Smooth muscle cell (in vitro differentiated cells): ENCODE measurements at regions not wholly inside any gene's neighbourhood (a gene's known extent, or its start where the extent isn't known, plus 50 kb on each side); places are given as distances from the start of the nearest gene placed in this dataset.
A peak's percentile ranks its signal among the peaks of the same experiment; 100 is the strongest.

ENCODE experiments used
- DNase-seq: peaks from one replicate; lab custom pipeline; 2025; ENCODE audit not compliant: unreplicated experiment; lab: John Stamatoyannopoulos, UW
- H2AFZ ChIP-seq: fragments of 200-600 bp; sonication (generic); 2 replicates; pipeline ENCODE4 v1.6.0; 2016; ENCODE audit warnings: antibody characterized with exemption, low read depth, mild to moderate bottlenecking
- H3F3A ChIP-seq: fragments of 200-600 bp; sonication (generic); 2 replicates; pipeline ENCODE4 v1.6.0; 2017; ENCODE audit warnings: antibody characterized with exemption, low read depth
- H3K27ac ChIP-seq: fragments of 200-600 bp; sonication (generic); 2 replicates; pipeline ENCODE4 v1.5.1; 2016; ENCODE audit warnings: low read depth, mild to moderate bottlenecking
- H3K27me3 ChIP-seq: fragments of 200-600 bp; sonication (generic); 2 replicates; pipeline ENCODE4 v1.6.1; 2016; ENCODE audit warnings: low read depth, mild to moderate bottlenecking
- H3K36me3 ChIP-seq: fragments of 200-600 bp; sonication (generic); 2 replicates; pipeline ENCODE4 v1.5.1; 2016; ENCODE audit warnings: low read depth
- H3K4me1 ChIP-seq: fragments of 200-600 bp; sonication (generic); 2 replicates; pipeline ENCODE4 v1.5.1; 2016; ENCODE audit warnings: low read depth
- H3K4me2 ChIP-seq: fragments of 200-600 bp; sonication (generic); 2 replicates; pipeline ENCODE4 v1.6.0; 2016; ENCODE audit warnings: mild to moderate bottlenecking
- H3K4me3 ChIP-seq: fragments of 200-600 bp; sonication (generic); 2 replicates; pipeline ENCODE4 v1.5.1; 2016; ENCODE audit warnings: mild to moderate bottlenecking
- H3K79me2 ChIP-seq: fragments of 200-600 bp; sonication (generic); 2 replicates; pipeline ENCODE4 v1.6.0; 2016; ENCODE audit warnings: low read depth, mild to moderate bottlenecking
- H3K9ac ChIP-seq: fragments of 200-600 bp; sonication (generic); 2 replicates; pipeline ENCODE4 v1.6.0; 2016; ENCODE audit warnings: low read depth
- H3K9me3 ChIP-seq: fragments of 200-600 bp; sonication (generic); replicated peaks from 2 replicates; pipeline ENCODE4 v1.5.1; 2016; ENCODE audit warnings: low read depth
- H4K20me1 ChIP-seq: fragments of 200-600 bp; sonication (generic); 2 replicates; pipeline ENCODE4 v1.6.0; 2016; ENCODE audit warnings: low read depth
- CTCF ChIP-seq: fragments of 200-600 bp; sonication (generic); IDR thresholded peaks from 2 replicates; pipeline ENCODE4 v1.5.1; 2017; ENCODE audit warnings: borderline replicate concordance, mild to moderate bottlenecking, antibody characterized with exemption; ENCODE audit not compliant: insufficient read depth, poor library complexity, severe bottlenecking
- WGBS: methylation state at CpG from one replicate; pipeline ENCODE4 v1.1.7; 2016; ENCODE audit warnings: low lambda C conversion rate; 5-methylcytosine and 5-hydroxymethylcytosine counted together

- Histone ChIP-seq H3K4me1 (no peaks in the 10 kb centered on the region), H3K4me3 (no peak overlapping the region), H3K79me2 (no peaks in the 10 kb centered on the region), H3K9ac (no peak overlapping the region), H3K4me2 (no peak overlapping the region), H2AFZ (no peak overlapping the region), H3K27me3 (no peaks in the 10 kb centered on the region), H3K27ac (no peak overlapping the region), H3K9me3 (no peaks in the 10 kb centered on the region), H4K20me1 (no peaks in the 10 kb centered on the region), H3K36me3 (no peaks in the 10 kb centered on the region), H3F3A (no peaks in the 10 kb centered on the region)
- DNase-seq: no peak
- TF ChIP-seq CTCF: no peak
- 94% methylated on average over 2 of the region's 2 CpGs for WGBS
These were observed 165.2 kb upstream of the PLSCR5 start for GRCh38 chr3:146770301-146770700.

DNA sequence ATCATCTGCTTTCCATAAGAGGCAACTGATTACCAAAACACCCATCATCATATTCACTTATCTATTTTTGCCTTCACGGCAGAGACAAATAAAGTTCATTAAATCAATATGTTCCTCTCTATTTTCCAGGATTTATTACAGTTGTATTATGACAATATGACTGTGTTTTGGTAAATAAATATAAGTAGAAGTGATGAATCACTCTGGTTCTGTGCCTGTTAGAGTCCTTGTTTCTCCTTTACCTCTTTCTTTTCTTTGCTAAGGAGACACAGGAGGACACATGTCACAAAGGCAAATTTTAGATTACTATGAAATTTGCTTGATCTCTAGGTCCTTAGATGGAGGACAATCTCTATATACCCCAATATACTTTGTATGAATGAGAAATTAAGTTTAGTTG lies 152.6 kb upstream of the PLSCR5 start:
- no peaks in the 10 kb centered on the region for H3K9me3 ChIP-seq
- DNase-seq: no peak
- H3K4me1 ChIP-seq: no peaks in the 10 kb centered on the region
- H3K4me3 ChIP-seq: no peak overlapping the region
- H3K27me3 ChIP-seq: no peaks in the 10 kb centered on the region
- no peak overlapping the region for H2AFZ ChIP-seq
- 90% methylated on average over 1 of the region's 1 CpG for WGBS
- no peaks in the 10 kb centered on the region for H3F3A ChIP-seq
- no peak overlapping the region for H3K9ac ChIP-seq
- no peak overlapping the region for H3K27ac ChIP-seq
- no peaks in the 10 kb centered on the region for H3K36me3 ChIP-seq
- TF ChIP-seq CTCF: no peak
- H3K79me2 ChIP-seq: no peaks in the 10 kb centered on the region
- H4K20me1 ChIP-seq: no peaks in the 10 kb centered on the region
- no peak overlapping the region for H3K4me2 ChIP-seq

GRCh38 chr3:146750196-146750595 lies 145.1 kb upstream of the PLSCR5 start:
- no peaks in the 10 kb centered on the region for H3F3A ChIP-seq
- no peak overlapping the region for H3K4me3 ChIP-seq
- WGBS: 87% methylated on average over 2 of the region's 2 CpGs
- no peak overlapping the region for H3K27ac ChIP-seq
- no peak overlapping the region for H3K9ac ChIP-seq
- H3K36me3 ChIP-seq: no peaks in the 10 kb centered on the region
- H3K79me2 ChIP-seq: no peaks in the 10 kb centered on the region
- no peak for TF ChIP-seq CTCF
- no peak for DNase-seq
- no peaks in the 10 kb centered on the region for H3K9me3 ChIP-seq
- no peaks in the 10 kb centered on the region for H3K27me3 ChIP-seq
- H3K4me2 ChIP-seq: no peak overlapping the region
- no peak overlapping the region for H2AFZ ChIP-seq
- H4K20me1 ChIP-seq: no peaks in the 10 kb centered on the region
- H3K4me1 ChIP-seq: no peaks in the 10 kb centered on the region

DNA sequence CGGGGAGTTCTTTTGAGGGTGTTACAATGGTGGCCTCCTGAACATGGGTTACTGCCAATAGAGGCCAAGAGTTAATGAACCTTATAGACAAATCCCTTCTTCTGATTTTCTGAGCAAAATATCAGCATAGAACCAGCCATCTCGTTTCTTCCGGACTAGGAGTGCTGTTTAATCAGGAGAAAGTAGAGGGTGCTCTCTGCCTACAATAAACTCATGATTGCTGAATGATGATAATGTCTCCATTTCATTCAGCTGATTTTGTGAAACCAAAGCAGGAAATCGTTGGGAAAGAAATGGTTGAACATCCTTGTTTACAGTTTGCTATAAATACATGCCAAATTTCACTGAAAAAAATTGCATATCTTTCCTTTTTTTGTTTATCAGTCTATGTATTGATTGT lies 142.8 kb upstream of the PLSCR5 start:
- Histone ChIP-seq H3K36me3 (no peaks in the 10 kb centered on the region), H4K20me1 (no peaks in the 10 kb centered on the region), H3K9me3 (no peaks in the 10 kb centered on the region), H3F3A (no peaks in the 10 kb centered on the region), H3K4me1 (no peaks in the 10 kb centered on the region), H3K79me2 (no peaks in the 10 kb centered on the region), H3K27ac (no peak overlapping the region), H3K4me3 (no peak overlapping the region), H2AFZ (no peak overlapping the region), H3K9ac (no peak overlapping the region), H3K27me3 (no peaks in the 10 kb centered on the region), H3K4me2 (no peak overlapping the region)
- WGBS: 72% methylated on average over 4 of the region's 4 CpGs
- DNase-seq: no peak
- TF ChIP-seq CTCF: peak; percentile 27
